ENCODE measurements at regions not wholly inside any gene's neighbourhood (a gene's known extent, or its start where the extent isn't known, plus 50 kb on each side); places are given as distances from the start of the nearest gene placed in this dataset.

DNA sequence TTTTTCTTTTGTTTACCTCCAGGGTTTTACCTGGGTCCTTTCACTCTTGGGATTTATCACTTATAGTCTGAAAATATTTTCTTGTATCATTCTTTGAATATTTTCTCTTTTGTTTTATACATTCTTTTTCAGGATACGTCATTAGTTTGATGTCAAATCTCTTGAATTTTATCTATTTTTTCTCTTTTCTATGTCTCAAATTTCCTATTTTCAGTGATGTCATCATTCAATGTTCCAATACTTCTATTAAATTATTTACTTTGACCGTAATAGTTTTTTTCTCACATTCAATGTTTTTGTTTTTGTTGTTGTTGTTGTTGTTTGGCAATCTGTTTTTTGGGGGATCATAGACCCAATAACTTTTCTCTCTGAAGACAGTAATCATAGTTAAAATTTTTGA is 83.5 kb downstream of the PRR20E start:
- TF ChIP-seq, protein P1, sequence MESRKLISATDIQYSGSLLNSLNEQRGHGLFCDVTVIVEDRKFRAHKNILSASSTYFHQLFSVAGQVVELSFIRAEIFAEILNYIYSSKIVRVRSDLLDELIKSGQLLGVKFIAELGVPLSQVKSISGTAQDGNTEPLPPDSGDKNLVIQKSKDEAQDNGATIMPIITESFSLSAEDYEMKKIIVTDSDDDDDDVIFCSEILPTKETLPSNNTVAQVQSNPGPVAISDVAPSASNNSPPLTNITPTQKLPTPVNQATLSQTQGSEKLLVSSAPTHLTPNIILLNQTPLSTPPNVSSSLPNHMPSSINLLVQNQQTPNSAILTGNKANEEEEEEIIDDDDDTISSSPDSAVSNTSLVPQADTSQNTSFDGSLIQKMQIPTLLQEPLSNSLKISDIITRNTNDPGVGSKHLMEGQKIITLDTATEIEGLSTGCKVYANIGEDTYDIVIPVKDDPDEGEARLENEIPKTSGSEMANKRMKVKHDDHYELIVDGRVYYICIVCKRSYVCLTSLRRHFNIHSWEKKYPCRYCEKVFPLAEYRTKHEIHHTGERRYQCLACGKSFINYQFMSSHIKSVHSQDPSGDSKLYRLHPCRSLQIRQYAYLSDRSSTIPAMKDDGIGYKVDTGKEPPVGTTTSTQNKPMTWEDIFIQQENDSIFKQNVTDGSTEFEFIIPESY (IDR thresholded peaks at IDR 0.05): no peak
- no peak for TF ChIP-seq CHD4 (IDR thresholded peaks at IDR 0.05)
- no peak for TF ChIP-seq TCF12 (IDR thresholded peaks at IDR 0.05; ENCODE audit: low read depth, low read length)
- no peak for TF ChIP-seq ETV6 (conservative IDR thresholded peaks at IDR 0.05 in 1 of 2, IDR thresholded peaks at IDR 0.05 in 1 of 2; ENCODE audit: borderline replicate concordance in 1 of 2, low read depth in 1 of 2)
- no peak for TF ChIP-seq NR2F1 (conservative IDR thresholded peaks at IDR 0.05)
- no peak for TF ChIP-seq CHD2 (IDR thresholded peaks at IDR 0.05; ENCODE audit: borderline replicate concordance, low read depth, low read length)
- TF ChIP-seq SMAD5 (IDR thresholded peaks at IDR 0.05; ENCODE audit: low read depth): no peak
- TF ChIP-seq, protein P2, sequence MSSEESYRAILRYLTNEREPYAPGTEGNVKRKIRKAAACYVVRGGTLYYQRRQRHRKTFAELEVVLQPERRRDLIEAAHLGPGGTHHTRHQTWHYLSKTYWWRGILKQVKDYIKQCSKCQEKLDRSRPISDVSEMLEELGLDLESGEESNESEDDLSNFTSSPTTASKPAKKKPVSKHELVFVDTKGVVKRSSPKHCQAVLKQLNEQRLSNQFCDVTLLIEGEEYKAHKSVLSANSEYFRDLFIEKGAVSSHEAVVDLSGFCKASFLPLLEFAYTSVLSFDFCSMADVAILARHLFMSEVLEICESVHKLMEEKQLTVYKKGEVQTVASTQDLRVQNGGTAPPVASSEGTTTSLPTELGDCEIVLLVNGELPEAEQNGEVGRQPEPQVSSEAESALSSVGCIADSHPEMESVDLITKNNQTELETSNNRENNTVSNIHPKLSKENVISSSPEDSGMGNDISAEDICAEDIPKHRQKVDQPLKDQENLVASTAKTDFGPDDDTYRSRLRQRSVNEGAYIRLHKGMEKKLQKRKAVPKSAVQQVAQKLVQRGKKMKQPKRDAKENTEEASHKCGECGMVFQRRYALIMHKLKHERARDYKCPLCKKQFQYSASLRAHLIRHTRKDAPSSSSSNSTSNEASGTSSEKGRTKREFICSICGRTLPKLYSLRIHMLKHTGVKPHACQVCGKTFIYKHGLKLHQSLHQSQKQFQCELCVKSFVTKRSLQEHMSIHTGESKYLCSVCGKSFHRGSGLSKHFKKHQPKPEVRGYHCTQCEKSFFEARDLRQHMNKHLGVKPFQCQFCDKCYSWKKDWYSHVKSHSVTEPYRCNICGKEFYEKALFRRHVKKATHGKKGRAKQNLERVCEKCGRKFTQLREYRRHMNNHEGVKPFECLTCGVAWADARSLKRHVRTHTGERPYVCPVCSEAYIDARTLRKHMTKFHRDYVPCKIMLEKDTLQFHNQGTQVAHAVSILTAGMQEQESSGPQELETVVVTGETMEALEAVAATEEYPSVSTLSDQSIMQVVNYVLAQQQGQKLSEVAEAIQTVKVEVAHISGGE (CRISPR knock-in tag; IDR thresholded peaks at IDR 0.05): no peak
- 0% methylated on average over 2 of the region's 2 CpGs for WGBS (ENCODE audit: insufficient coverage, insufficient replicate concordance, low lambda C conversion rate, missing lambda C conversion rate)
- Histone ChIP-seq H3K4me1 (ENCODE audit: control insufficient read depth, insufficient read depth, low read length) (no peaks in the 10 kb centered on the region), H3K9me3 (replicated peaks; ENCODE audit: control insufficient read depth, insufficient read depth, low read length) (no peaks in the 10 kb centered on the region), H3K4me3 (no peak overlapping the region), H3K4me2 (ENCODE audit: control insufficient read depth, insufficient read depth) (no peak overlapping the region), H4K20me1 (ENCODE audit: control insufficient read depth, insufficient read depth) (no peaks in the 10 kb centered on the region), H3K36me3 (ENCODE audit: control insufficient read depth in 2 of 2, insufficient read depth in 2 of 2, low read length in 1 of 2) (no peaks in the 10 kb centered on the region), H3K9ac (ENCODE audit: control insufficient read depth, insufficient read depth, low read length) (no peak overlapping the region), H3K79me2 (ENCODE audit: control insufficient read depth, insufficient read depth, low read length) (no peaks in the 10 kb centered on the region), H3K27ac (ENCODE audit: control insufficient read depth, insufficient read depth) (no peak overlapping the region), H3K27me3 (replicated peaks in 1 of 2; ENCODE audit: control insufficient read depth in 2 of 2, insufficient read depth in 2 of 2, low read length in 1 of 2) (no peaks in the 10 kb centered on the region), H2AFZ (ENCODE audit: control insufficient read depth, low read depth, low read length) (no peak overlapping the region)
- in situ Hi-C loops (cut with MboI) (no loop called here), intact Hi-C loops (cut with micrococcal nuclease; ENCODE audit: unreplicated experiment) (no loop called here)
- no TSS peak for BruUV-seq (replicated peaks)
- ChIA-PET SMC1A (ENCODE audit: uncharacterized antibody, unreplicated experiment) (no interaction called here), CTCF (no interaction called here), RAD21 (ENCODE audit: unreplicated experiment) (no interaction called here), POLR2A (no interaction called here)
- FAIRE-seq: no peak
- no peak for ATAC-seq
- DNase-seq (ENCODE audit: low read depth, low spot score): no peak

Measured in GM12878 (cell line).